ENCODE measurements at regions not wholly inside any gene's neighbourhood (a gene's known extent, or its start where the extent isn't known, plus 50 kb on each side); places are given as distances from the start of the nearest gene placed in this dataset.

DNA sequence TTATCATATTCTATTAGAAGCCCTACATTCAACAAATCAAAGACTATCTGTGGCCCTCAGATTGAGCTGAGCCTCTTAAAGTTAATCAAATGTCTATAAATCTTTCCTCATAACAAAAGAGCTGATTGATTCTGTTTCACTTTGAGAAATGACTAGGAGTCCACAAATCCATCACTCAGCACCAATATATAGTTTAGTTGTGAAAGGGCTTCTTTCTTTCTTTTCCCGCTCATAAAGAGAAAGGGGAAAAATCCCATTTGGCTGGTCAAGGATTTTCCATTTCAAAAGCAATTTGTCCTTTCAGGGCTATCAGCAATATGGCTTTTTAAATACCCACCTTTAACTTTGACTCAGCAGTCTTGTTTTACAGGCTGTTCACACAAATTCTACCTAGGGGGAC lies 408.5 kb upstream of the PCDH20 start:
- Histone ChIP-seq H3K4me1 (ENCODE audit: control insufficient read depth, insufficient read depth, low read length) (no peaks in the 10 kb centered on the region), H3K4me3 (no peak overlapping the region), H3K4me2 (ENCODE audit: control insufficient read depth, insufficient read depth) (no peak overlapping the region), H3K9me3 (replicated peaks; ENCODE audit: control insufficient read depth, insufficient read depth, low read length) (no peaks in the 10 kb centered on the region), H3K27ac (ENCODE audit: control insufficient read depth, insufficient read depth) (no peak overlapping the region), H3K9ac (ENCODE audit: control insufficient read depth, insufficient read depth, low read length) (no peak overlapping the region), H3K36me3 (ENCODE audit: control insufficient read depth in 2 of 2, insufficient read depth in 2 of 2, low read length in 1 of 2) (no peaks in the 10 kb centered on the region), H4K20me1 (ENCODE audit: control insufficient read depth, insufficient read depth) (no peaks in the 10 kb centered on the region), H3K27me3 (replicated peaks in 1 of 2; ENCODE audit: control insufficient read depth in 2 of 2, insufficient read depth in 2 of 2, low read length in 1 of 2) (no peaks in the 10 kb centered on the region), H3K79me2 (ENCODE audit: control insufficient read depth, insufficient read depth, low read length) (no peaks in the 10 kb centered on the region), H2AFZ (ENCODE audit: control insufficient read depth, low read depth, low read length) (no peak overlapping the region)
- CTCF ChIA-PET: no interaction called here
- DNase-seq (ENCODE audit: low read depth, low spot score): no peak
- intact Hi-C loops (cut with micrococcal nuclease; ENCODE audit: unreplicated experiment): no loop called here
- in situ Hi-C loops (cut with MboI): no loop called here
- ATAC-seq: no peak
- no peak for TF ChIP-seq TCF12 (IDR thresholded peaks at IDR 0.05; ENCODE audit: low read depth, low read length)
- FAIRE-seq: no peak
- RAD21 ChIA-PET (ENCODE audit: unreplicated experiment): no interaction called here
- no TSS peak for BruUV-seq (replicated peaks)
- SMC1A ChIA-PET (ENCODE audit: uncharacterized antibody, unreplicated experiment): no interaction called here
- WGBS (ENCODE audit: insufficient coverage, insufficient replicate concordance, low lambda C conversion rate, missing lambda C conversion rate): 42% methylated on average over 1 of the region's 1 CpG
- POLR2A ChIA-PET: no interaction called here

DNA sequence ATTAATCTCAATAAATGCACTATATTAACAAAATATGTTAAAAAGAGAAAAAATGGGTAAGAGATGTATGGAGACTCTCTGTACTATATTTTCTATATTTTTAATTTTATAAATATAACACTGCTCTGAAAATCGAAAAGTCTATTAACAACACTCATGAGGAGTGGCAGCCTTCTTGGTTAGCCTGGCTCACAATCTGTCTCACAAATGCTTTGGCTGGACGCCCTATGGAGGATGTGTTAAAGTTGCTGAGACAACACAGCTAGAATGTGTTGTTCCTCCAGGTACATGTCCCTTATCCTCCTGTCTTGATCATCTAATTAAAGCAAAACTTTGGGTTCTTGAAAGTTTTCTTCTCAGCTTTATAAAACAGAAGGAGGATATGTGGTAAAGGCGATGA lies 396.6 kb upstream of the PCDH20 start:
- Histone ChIP-seq H3K4me1 (ENCODE audit: control insufficient read depth, insufficient read depth, low read length) (no peaks in the 10 kb centered on the region), H3K27ac (ENCODE audit: control insufficient read depth, insufficient read depth) (no peak overlapping the region), H4K20me1 (ENCODE audit: control insufficient read depth, insufficient read depth) (no peaks in the 10 kb centered on the region), H3K27me3 (replicated peaks in 1 of 2; ENCODE audit: control insufficient read depth in 2 of 2, insufficient read depth in 2 of 2, low read length in 1 of 2) (no peaks in the 10 kb centered on the region), H3K4me3 (no peak overlapping the region), H2AFZ (ENCODE audit: control insufficient read depth, low read depth, low read length) (no peak overlapping the region), H3K4me2 (ENCODE audit: control insufficient read depth, insufficient read depth) (no peak overlapping the region), H3K9ac (ENCODE audit: control insufficient read depth, insufficient read depth, low read length) (no peak overlapping the region), H3K36me3 (ENCODE audit: control insufficient read depth in 2 of 2, insufficient read depth in 2 of 2, low read length in 1 of 2) (no peaks in the 10 kb centered on the region), H3K79me2 (ENCODE audit: control insufficient read depth, insufficient read depth, low read length) (no peaks in the 10 kb centered on the region), H3K9me3 (replicated peaks; ENCODE audit: control insufficient read depth, insufficient read depth, low read length) (no peaks in the 10 kb centered on the region)
- TF ChIP-seq MTA3 (IDR thresholded peaks at IDR 0.05; ENCODE audit: borderline replicate concordance, low read length) (no peak), TAF1 (IDR thresholded peaks at IDR 0.05; ENCODE audit: borderline replicate concordance, low read depth, low read length) (no peak), E2F4 (IDR thresholded peaks at IDR 0.05; ENCODE audit: low read depth, low read length) (no peak), HDAC2 (IDR thresholded peaks at IDR 0.05) (no peak), SP1 (IDR thresholded peaks at IDR 0.05; ENCODE audit: low read depth, low read length) (no peak), STAT1 (conservative IDR thresholded peaks at IDR 0.05) (no peak), ATF7 (IDR thresholded peaks at IDR 0.05; ENCODE audit: low read depth) (no peak)
- TF ChIP-seq, protein P1, sequence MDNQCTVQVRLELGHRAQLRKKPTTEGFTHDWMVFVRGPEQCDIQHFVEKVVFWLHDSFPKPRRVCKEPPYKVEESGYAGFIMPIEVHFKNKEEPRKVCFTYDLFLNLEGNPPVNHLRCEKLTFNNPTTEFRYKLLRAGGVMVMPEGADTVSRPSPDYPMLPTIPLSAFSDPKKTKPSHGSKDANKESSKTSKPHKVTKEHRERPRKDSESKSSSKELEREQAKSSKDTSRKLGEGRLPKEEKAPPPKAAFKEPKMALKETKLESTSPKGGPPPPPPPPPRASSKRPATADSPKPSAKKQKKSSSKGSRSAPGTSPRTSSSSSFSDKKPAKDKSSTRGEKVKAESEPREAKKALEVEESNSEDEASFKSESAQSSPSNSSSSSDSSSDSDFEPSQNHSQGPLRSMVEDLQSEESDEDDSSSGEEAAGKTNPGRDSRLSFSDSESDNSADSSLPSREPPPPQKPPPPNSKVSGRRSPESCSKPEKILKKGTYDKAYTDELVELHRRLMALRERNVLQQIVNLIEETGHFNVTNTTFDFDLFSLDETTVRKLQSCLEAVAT (IDR thresholded peaks at IDR 0.05): no peak
- TF ChIP-seq, protein P2, sequence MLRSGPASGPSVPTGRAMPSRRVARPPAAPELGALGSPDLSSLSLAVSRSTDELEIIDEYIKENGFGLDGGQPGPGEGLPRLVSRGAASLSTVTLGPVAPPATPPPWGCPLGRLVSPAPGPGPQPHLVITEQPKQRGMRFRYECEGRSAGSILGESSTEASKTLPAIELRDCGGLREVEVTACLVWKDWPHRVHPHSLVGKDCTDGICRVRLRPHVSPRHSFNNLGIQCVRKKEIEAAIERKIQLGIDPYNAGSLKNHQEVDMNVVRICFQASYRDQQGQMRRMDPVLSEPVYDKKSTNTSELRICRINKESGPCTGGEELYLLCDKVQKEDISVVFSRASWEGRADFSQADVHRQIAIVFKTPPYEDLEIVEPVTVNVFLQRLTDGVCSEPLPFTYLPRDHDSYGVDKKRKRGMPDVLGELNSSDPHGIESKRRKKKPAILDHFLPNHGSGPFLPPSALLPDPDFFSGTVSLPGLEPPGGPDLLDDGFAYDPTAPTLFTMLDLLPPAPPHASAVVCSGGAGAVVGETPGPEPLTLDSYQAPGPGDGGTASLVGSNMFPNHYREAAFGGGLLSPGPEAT (IDR thresholded peaks at IDR 0.05; ENCODE audit: low read depth): no peak
- ChIA-PET POLR2A (interaction anchor here (0.7 kb wide), 1 partner anchor 17 kb away, joined by 4 read pairs; no protein-coding TSS in a partner anchor), CTCF (no interaction called here), RAD21 (ENCODE audit: unreplicated experiment) (no interaction called here), SMC1A (ENCODE audit: uncharacterized antibody, unreplicated experiment) (no interaction called here)
- ATAC-seq (no peak), DNase-seq (ENCODE audit: low read depth, low spot score) (no peak), FAIRE-seq (no peak)
- no TSS peak for BruUV-seq (replicated peaks)
- in situ Hi-C loops (cut with MboI): no loop called here
- intact Hi-C loops (cut with micrococcal nuclease; ENCODE audit: unreplicated experiment): no loop called here
- 4% methylated on average over 3 of the region's 3 CpGs for WGBS (ENCODE audit: insufficient coverage, insufficient replicate concordance, low lambda C conversion rate, missing lambda C conversion rate)
